Liver (tissue), 8 donors: ENCODE measurements at regions not wholly inside any gene's neighbourhood (a gene's known extent, or its start where the extent isn't known, plus 50 kb on each side); places are given as distances from the start of the nearest gene placed in this dataset.

Source experiments
- DNase-seq: peaks from one replicate; pipeline ENCODE4 v3.0.0-alpha.2; 2017; ENCODE audit warnings: low spot score
- H3K27ac ChIP-seq, 2 donors: one replicate each; pipeline ENCODE4 v1.7.0; 2013; ENCODE audit warnings: inconsistent platforms in 2 of 2, low read length in 2 of 2, control low read depth in 1 of 2, low read depth in 1 of 2, mild to moderate bottlenecking in 1 of 2
- H3K27me3 ChIP-seq, 4 donors: one replicate each; pipeline versions ENCODE4 v1.6.1 to v1.7.0; 2013; ENCODE audit warnings: low read length in 3 of 4, inconsistent platforms in 1 of 4, mild to moderate bottlenecking in 1 of 4, moderate library complexity in 1 of 4; ENCODE audit not compliant: control insufficient read depth in 4 of 4, insufficient read depth in 4 of 4
- H3K36me3 ChIP-seq, 4 donors: one replicate each; pipeline versions ENCODE4 v1.6.1 to v1.7.0; 2013; ENCODE audit warnings: low read length in 3 of 4, mild to moderate bottlenecking in 3 of 4, low read depth in 1 of 4, moderate library complexity in 1 of 4; ENCODE audit not compliant: control insufficient read depth in 4 of 4, insufficient read depth in 3 of 4
- H3K4me1 ChIP-seq, 4 donors: one replicate each; pipeline versions ENCODE4 v1.6.1 to v1.7.0; 2013; ENCODE audit warnings: low read length in 3 of 4, mild to moderate bottlenecking in 3 of 4, moderate library complexity in 1 of 4; ENCODE audit not compliant: control insufficient read depth in 4 of 4, insufficient read depth in 4 of 4
- H3K4me3 ChIP-seq, 3 donors: one replicate each; pipeline versions ENCODE4 v1.6.1 to v1.7.0; 2013; ENCODE audit warnings: low read length in 3 of 3, control low read depth in 1 of 3, low read depth in 1 of 3, mild to moderate bottlenecking in 1 of 3
- H3K9ac ChIP-seq, 2 donors: one replicate each; pipeline ENCODE4 v1.7.0; 2013; ENCODE audit warnings: low read length in 2 of 2, mild to moderate bottlenecking in 2 of 2, moderate library complexity in 2 of 2, control low read depth in 1 of 2, low read depth in 1 of 2
- H3K9me3 ChIP-seq, 4 donors: one replicate each; pipeline versions ENCODE4 v1.6.1 to v1.7.0; 2013; ENCODE audit warnings: low read length in 3 of 4; ENCODE audit not compliant: control insufficient read depth in 4 of 4
- CTCF ChIP-seq: fragments of 150-350 bp; IDR thresholded peaks from 2 replicates; pipeline ENCODE4 v1.5.1; 2017; ENCODE audit warnings: improper control_type of control experiment, low read depth, low read length; ENCODE audit not compliant: missing input control
- FOXA1 ChIP-seq: IDR thresholded peaks from 2 replicates; pipeline ENCODE4 v1.6.1; 2016; ENCODE audit warnings: antibody characterized with exemption
- FOXA2 ChIP-seq: IDR thresholded peaks from 2 replicates; pipeline ENCODE4 v1.6.1; 2016; ENCODE audit warnings: antibody characterized with exemption
- GABPA ChIP-seq, 2 donors: IDR thresholded peaks in 1 of 2; conservative IDR thresholded peaks in 1 of 2; 2 replicates each; pipeline ENCODE4 v1.6.1; 2016; ENCODE audit warnings: antibody characterized with exemption in 2 of 2, mild to moderate bottlenecking in 1 of 2, moderate library complexity in 1 of 2
- HNF4A ChIP-seq, 2 donors: conservative IDR thresholded peaks; 2 replicates each; pipeline ENCODE4 v1.6.1; 2016; ENCODE audit warnings: antibody characterized with exemption in 2 of 2, mild to moderate bottlenecking in 2 of 2
- NR2F2 ChIP-seq: IDR thresholded peaks from 2 replicates; pipeline ENCODE4 v1.6.1; 2016; ENCODE audit warnings: antibody characterized with exemption
- RAD21 ChIP-seq, 2 donors: IDR thresholded peaks; 2 replicates each; pipeline ENCODE4 v1.6.1; 2016; ENCODE audit warnings: antibody characterized with exemption in 2 of 2, mild to moderate bottlenecking in 2 of 2
- RXRA ChIP-seq, 2 donors: IDR thresholded peaks; 2 replicates each; pipeline ENCODE4 v1.6.1; 2017 to 2018; ENCODE audit warnings: antibody characterized with exemption in 2 of 2, mild to moderate bottlenecking in 1 of 2
- SP1 ChIP-seq: IDR thresholded peaks from 2 replicates; pipeline ENCODE4 v1.6.1; 2018; ENCODE audit warnings: antibody characterized with exemption, mild to moderate bottlenecking
- TAF1 ChIP-seq: conservative IDR thresholded peaks from 2 replicates; pipeline ENCODE4 v1.6.1; 2016; ENCODE audit warnings: antibody characterized with exemption, mild to moderate bottlenecking
- WGBS: extraction: QIAGEN DNeasy Blood & Tissue Kit; methylation state at CpG from one replicate; pipeline ENCODE4 v1.1.7; 2013; 5-methylcytosine and 5-hydroxymethylcytosine counted together
- donor health status: healthy.
- donor health status: healthy.
- donor health status: healthy.
- donor health status: healthy.
- donor health status: healthy.

- TF ChIP-seq CTCF = no peak
- TF ChIP-seq FOXA1 = no peak
- TF ChIP-seq SP1 = no peak
- TF ChIP-seq TAF1 = no peak
- TF ChIP-seq NR2F2 = no peak
- no peak for TF ChIP-seq RXRA (IDR thresholded peaks at IDR 0.05)
- TF ChIP-seq GABPA (IDR thresholded peaks at IDR 0.05 in 1 of 2, conservative IDR thresholded peaks at IDR 0.05 in 1 of 2) = no peak
- no peak for TF ChIP-seq FOXA2
Measured at GRCh38 chr13:72539925-72540324, 187.5 kb downstream of the MZT1 start (continued).

- Histone ChIP-seq H3K4me1 (peaks cover 0 to 22% (median 12%) of the 10 kb centered on the region in 4 donors), H3K9ac (no peak overlapping the region), H3K4me3 (no peak overlapping the region), H3K27ac (peak overlapping the region in 1 of 2 donors; percentile 64), H3K9me3 (no peaks in the 10 kb centered on the region), H3K27me3 (no peaks in the 10 kb centered on the region), H3K36me3 (no peaks in the 10 kb centered on the region)
- WGBS = 89% methylated on average over 2 of the region's 2 CpGs
- no peak for DNase-seq
- TF ChIP-seq TAF1 = no peak
Measured at GRCh38 chr13:72537782-72538181, 189.6 kb downstream of the MZT1 start.

GRCh38 chr13:72537395-72537780 is 190.0 kb downstream of the MZT1 start:
- Histone ChIP-seq H3K36me3 (no peaks in the 10 kb centered on the region), H3K9ac (peak overlapping the region in 1 of 2 donors; percentile 39), H3K27me3 (no peaks in the 10 kb centered on the region), H3K9me3 (no peaks in the 10 kb centered on the region), H3K4me3 (peak overlapping the region; percentile 0 to 54 (median 40)), H3K4me1 (peaks cover 0 to 22% (median 12%) of the 10 kb centered on the region in 4 donors), H3K27ac (peak overlapping the region; percentile 7 to 64)
- DNase-seq = no peak
- no peak for TF ChIP-seq NR2F2
- TF ChIP-seq HNF4A (conservative IDR thresholded peaks at IDR 0.05) = peak in 1 of 2 donors; percentile 7
- 16% methylated on average over 2 of the region's 2 CpGs for WGBS

- 32% methylated on average over 11 of the region's 11 CpGs for WGBS
- Histone ChIP-seq H3K9ac (peak overlapping the region in 1 of 2 donors; percentile 39), H3K4me3 (peak overlapping the region; percentile 40 to 54 (median 43))
Measured at GRCh38 chr13:72536714-72537394, 190.6 kb downstream of the MZT1 start.

More at GRCh38 chr13:72536714-72537394, 190.6 kb downstream of the MZT1 start:
- Histone ChIP-seq H3K27me3 (no peaks in the 10 kb centered on the region), H3K27ac (peak overlapping the region; percentile 7 to 64), H3K9me3 (no peaks in the 10 kb centered on the region), H3K4me1 (peaks cover 0 to 22% (median 12%) of the 10 kb centered on the region in 4 donors), H3K36me3 (no peaks in the 10 kb centered on the region)
- TF ChIP-seq SP1 = no peak
- TF ChIP-seq NR2F2 = no peak
- TF ChIP-seq FOXA2 = peak; percentile 21
- peak in 1 of 2 donors; percentile 7 for TF ChIP-seq HNF4A (conservative IDR thresholded peaks at IDR 0.05)
- peak in 1 of 2 donors; percentile 44 for TF ChIP-seq RAD21 (IDR thresholded peaks at IDR 0.05)
- TF ChIP-seq RXRA (IDR thresholded peaks at IDR 0.05) = no peak
- no peak for DNase-seq
